Epithelial cell of proximal tubule (primary cell): ENCODE measurements at regions not wholly inside any gene's neighbourhood (a gene's known extent, or its start where the extent isn't known, plus 50 kb on each side); places are given as distances from the start of the nearest gene placed in this dataset.

Experiments
- DNase-seq: peaks from one replicate; pipeline ENCODE4 v3.0.0-alpha.2; 2011; ENCODE audit warnings: low read depth
- H3K4me3 ChIP-seq: 2 replicates; pipeline ENCODE4 v1.5.1; 2011; ENCODE audit warnings: low read depth, mild to moderate bottlenecking, low read length
- CTCF ChIP-seq: conservative IDR thresholded peaks from 2 replicates; pipeline ENCODE4 v1.5.1; 2012; ENCODE audit warnings: low read depth, mild to moderate bottlenecking, low read length

- TF ChIP-seq CTCF = no peak
- no peak for DNase-seq
- no peak overlapping the region for H3K4me3 ChIP-seq
These were observed 575.2 kb upstream of the WWC1 start for GRCh38 chr5:167716126-167716775.

- TF ChIP-seq CTCF = no peak
These were observed 571.2 kb upstream of the WWC1 start for GRCh38 chr5:167720259-167720658.

GRCh38 chr5:167720676-167721260 lies 570.7 kb upstream of the WWC1 start:
- no peak for DNase-seq
- no peak for TF ChIP-seq CTCF
- H3K4me3 ChIP-seq = no peak overlapping the region

More at GRCh38 chr5:167720259-167720658, 571.2 kb upstream of the WWC1 start:
- no peak for DNase-seq
- H3K4me3 ChIP-seq = no peak overlapping the region

- no peak for DNase-seq
- H3K4me3 ChIP-seq = no peak overlapping the region
- TF ChIP-seq CTCF = no peak
These were observed 569.5 kb upstream of the WWC1 start for GRCh38 chr5:167721926-167722440.

GRCh38 chr5:167723254-167723871 lies 568.1 kb upstream of the WWC1 start:
- H3K4me3 ChIP-seq = no peak overlapping the region
- peak; percentile 90 for TF ChIP-seq CTCF
- no peak for DNase-seq

- no peak for DNase-seq
These were observed 566.2 kb upstream of the WWC1 start for GRCh38 chr5:167725264-167725663.

More at GRCh38 chr5:167725264-167725663, 566.2 kb upstream of the WWC1 start:
- no peak overlapping the region for H3K4me3 ChIP-seq
- TF ChIP-seq CTCF = no peak
